ENCODE measurements at regions not wholly inside any gene's neighbourhood (a gene's known extent, or its start where the extent isn't known, plus 50 kb on each side); places are given as distances from the start of the nearest gene placed in this dataset.
"Not testable (repeated sequence)": the region's sequence is repeated elsewhere in the genome, so short reads cannot be mapped to it uniquely, and the experiment has no call there.

GRCh38 chr12:46578190-46578982 lies 205.8 kb upstream of the SLC38A2 start:
- DNase-seq (ENCODE audit: low read depth in 4 of 4, low spot score in 3 of 4), result no peak

GRCh38 chr12:46577063-46577776 lies 204.6 kb upstream of the SLC38A2 start:
- no peak for DNase-seq (ENCODE audit: low read depth in 4 of 4, low spot score in 3 of 4)

GRCh38 chr12:46574847-46575246 lies 202.3 kb upstream of the SLC38A2 start:
- no peak for DNase-seq (ENCODE audit: low read depth in 4 of 4, low spot score in 3 of 4)

- DNase-seq (ENCODE audit: low read depth in 4 of 4, low spot score in 3 of 4), result no peak
Observed at GRCh38 chr12:46573347-46573658, 200.7 kb upstream of the SLC38A2 start.

GRCh38 chr12:46572644-46573346 lies 200.2 kb upstream of the SLC38A2 start:
- no peak for DNase-seq (ENCODE audit: low read depth in 4 of 4, low spot score in 3 of 4)

GRCh38 chr12:46571608-46572007 lies 199.0 kb upstream of the SLC38A2 start:
- no peak for DNase-seq (ENCODE audit: low read depth in 4 of 4, low spot score in 3 of 4)

GRCh38 chr12:46569826-46570439 lies 197.4 kb upstream of the SLC38A2 start:
- no peak for DNase-seq (ENCODE audit: low read depth in 4 of 4, low spot score in 3 of 4)

GRCh38 chr12:46567667-46568066 lies 195.1 kb upstream of the SLC38A2 start:
- no peak for DNase-seq (ENCODE audit: low read depth in 4 of 4, low spot score in 3 of 4)

- no peak for DNase-seq (ENCODE audit: low read depth in 4 of 4, low spot score in 3 of 4)
Observed at GRCh38 chr12:46562625-46563225, 190.2 kb upstream of the SLC38A2 start.

- DNase-seq (ENCODE audit: low read depth in 4 of 4, low spot score in 3 of 4), result not testable (repeated sequence)
Observed at GRCh38 chr12:46561769-46562624, 189.4 kb upstream of the SLC38A2 start.

GRCh38 chr12:46560874-46561273 lies 188.3 kb upstream of the SLC38A2 start:
- no peak for DNase-seq (ENCODE audit: low read depth in 4 of 4, low spot score in 3 of 4)

- no peak for DNase-seq (ENCODE audit: low read depth in 4 of 4, low spot score in 3 of 4)
Observed at GRCh38 chr12:46560089-46560488, 187.5 kb upstream of the SLC38A2 start.

GRCh38 chr12:46559311-46559710 lies 186.7 kb upstream of the SLC38A2 start:
- DNase-seq (ENCODE audit: low read depth in 4 of 4, low spot score in 3 of 4), result no peak

GRCh38 chr12:46558677-46559076 lies 186.1 kb upstream of the SLC38A2 start:
- DNase-seq (ENCODE audit: low read depth in 4 of 4, low spot score in 3 of 4), result no peak

GRCh38 chr12:46557539-46558373 lies 185.2 kb upstream of the SLC38A2 start:
- no peak for DNase-seq (ENCODE audit: low read depth in 4 of 4, low spot score in 3 of 4)

GRCh38 chr12:46556819-46557524 lies 184.4 kb upstream of the SLC38A2 start:
- DNase-seq (ENCODE audit: low read depth in 4 of 4, low spot score in 3 of 4), result no peak

GRCh38 chr12:46556105-46556559 lies 183.6 kb upstream of the SLC38A2 start:
- no peak for DNase-seq (ENCODE audit: low read depth in 4 of 4, low spot score in 3 of 4)

GRCh38 chr12:46555406-46555852 lies 182.9 kb upstream of the SLC38A2 start:
- DNase-seq (ENCODE audit: low read depth in 4 of 4, low spot score in 3 of 4), result peak in 2 of 4 donors; percentile 27 to 29

All from left renal pelvis (tissue), 4 donors.